GM21367 (cell line): ENCODE measurements at regions not wholly inside any gene's neighbourhood (a gene's known extent, or its start where the extent isn't known, plus 50 kb on each side); places are given as distances from the start of the nearest gene placed in this dataset.
A peak's percentile ranks its signal among the peaks of the same experiment; 100 is the strongest.

ENCODE experiments used
- ATAC-seq: cut with Tn5 transposase; IDR thresholded peaks from one replicate; pipeline ENCODE4 v1.9.1; 2021; ENCODE audit not compliant: unreplicated experiment

DNA sequence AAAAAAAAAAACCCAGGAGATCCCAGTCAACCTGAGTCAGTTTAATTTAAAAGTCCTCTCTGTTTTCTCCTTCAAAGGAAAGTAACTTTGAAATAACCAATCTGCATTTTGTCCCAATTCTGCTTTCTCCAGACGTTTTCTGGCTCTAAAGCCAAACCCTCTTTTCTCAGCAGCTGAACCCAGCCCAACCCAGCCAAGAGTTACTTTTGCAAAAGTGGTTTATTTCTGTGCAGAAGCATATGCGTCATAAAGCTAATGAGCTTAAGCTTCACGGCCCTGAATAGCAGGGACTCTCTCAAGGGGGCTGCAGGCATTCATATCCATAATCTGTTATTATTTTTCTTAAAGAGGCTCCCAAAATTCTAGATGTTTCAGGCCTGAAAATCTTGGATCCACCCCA lies 176.6 kb downstream of the GALC start:
- ATAC-seq, result no peak

DNA sequence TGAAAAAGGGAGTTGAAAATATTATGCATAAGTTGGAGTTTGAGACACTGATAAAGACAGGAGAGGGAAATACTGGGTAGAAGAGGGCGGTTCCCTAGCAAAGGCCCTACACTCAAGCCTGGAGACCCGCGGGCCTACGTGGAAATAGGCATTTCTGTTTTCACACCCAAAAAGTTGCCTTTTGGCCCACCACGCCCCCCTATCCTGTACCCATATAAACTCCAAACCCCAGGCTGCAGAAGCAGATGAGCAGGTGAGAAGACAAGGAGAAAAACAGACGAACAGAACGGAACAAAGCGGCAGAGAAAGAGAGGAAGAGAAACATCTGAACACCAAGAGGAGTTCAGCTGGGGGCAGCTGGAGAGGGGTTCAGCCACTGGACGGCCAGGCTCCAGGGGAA lies 177.9 kb downstream of the GALC start:
- no peak for ATAC-seq

DNA sequence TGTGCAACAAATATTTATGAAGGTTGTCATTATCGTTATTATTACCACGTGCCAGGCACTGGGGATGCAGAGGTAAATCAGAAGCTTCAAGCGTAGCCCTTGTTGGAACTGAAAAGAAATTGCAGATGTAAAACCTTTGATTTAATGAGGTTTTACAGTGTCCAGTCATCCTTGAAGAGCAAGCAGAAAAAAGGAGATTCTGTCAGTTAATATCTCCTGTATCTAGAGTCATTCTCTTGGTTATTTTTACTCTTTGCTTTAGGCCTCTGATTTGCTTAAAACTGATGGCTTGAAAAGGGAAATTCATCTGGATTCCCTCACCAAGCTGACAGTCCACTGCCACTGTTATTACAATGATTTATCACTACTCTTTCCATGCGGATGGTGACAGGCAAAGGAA lies 179.3 kb downstream of the GALC start:
- no peak for ATAC-seq

DNA sequence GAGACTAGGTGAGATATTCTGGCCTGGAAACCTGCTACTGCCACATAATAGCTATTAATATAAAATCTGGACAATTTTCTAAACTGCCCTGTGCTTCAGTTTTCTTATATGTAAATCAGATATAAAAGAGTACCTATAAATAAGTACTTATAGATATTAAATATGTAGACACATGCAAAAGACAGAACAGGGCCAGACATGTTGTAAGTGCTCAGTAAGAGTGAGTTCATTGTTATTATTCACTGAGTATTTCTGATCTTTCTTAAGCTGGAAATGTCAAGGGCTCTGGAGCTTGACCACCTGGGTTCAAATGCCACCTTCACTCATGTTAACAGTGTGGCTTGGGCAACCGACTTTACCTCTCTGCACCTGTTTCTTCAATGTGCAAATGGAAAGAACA lies 179.8 kb downstream of the GALC start:
- no peak for ATAC-seq

DNA sequence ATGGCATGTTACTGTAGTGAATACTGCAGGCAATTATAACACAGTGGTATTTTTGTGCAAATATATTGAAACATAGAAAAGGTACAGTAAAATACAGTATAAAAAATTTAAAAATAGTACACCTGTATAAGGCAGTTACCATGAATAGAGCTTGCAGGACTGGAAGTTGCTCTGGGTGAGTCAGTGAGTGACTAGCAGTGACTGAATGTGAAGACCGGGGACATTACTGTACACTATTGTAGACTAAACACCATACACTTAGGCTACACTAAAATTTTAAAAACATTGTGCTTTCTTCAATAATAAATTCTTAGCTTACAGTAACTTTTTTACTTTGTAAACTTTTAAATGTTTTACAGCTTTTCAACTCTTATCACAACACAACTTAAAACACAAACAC lies 181.7 kb downstream of the GALC start:
- ATAC-seq, result no peak

DNA sequence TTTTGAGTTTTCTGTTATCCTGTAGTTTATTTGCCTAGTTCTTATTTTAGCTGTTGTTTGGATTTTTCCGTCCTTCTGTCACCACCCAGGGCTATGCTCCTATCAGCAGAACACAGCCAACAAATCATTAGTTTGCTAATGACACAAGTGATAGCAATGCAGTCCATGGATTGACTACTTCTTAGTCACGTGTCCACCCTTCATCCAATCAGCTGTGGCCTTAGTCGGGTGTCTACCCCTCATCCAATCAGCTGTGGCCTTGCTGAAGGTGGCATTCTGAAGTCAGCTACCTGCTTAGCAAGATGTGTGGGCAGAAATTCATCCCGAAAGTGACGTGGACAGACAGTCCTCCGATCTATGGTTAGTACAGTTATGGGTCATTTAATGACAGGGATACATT lies 182.3 kb downstream of the GALC start:
- no peak for ATAC-seq

DNA sequence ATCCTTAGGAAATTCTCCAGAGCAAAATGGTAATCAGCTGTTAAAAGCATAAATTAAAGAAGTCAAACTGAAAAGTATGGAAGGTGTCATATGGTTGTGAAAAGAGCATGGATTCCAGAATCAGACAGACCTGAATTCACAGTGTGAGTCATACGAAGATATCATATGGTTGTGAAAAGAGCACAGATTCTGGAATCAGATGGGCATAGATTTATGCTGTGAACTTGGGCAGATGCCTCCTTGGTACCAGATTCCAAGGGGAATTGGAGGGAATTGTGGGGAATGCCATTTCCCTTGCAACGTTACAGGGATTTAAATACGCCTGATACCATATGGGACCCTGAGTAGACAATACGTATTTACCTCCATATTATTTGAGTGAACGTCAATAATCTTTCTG lies 183.7 kb downstream of the GALC start:
- no peak for ATAC-seq

DNA sequence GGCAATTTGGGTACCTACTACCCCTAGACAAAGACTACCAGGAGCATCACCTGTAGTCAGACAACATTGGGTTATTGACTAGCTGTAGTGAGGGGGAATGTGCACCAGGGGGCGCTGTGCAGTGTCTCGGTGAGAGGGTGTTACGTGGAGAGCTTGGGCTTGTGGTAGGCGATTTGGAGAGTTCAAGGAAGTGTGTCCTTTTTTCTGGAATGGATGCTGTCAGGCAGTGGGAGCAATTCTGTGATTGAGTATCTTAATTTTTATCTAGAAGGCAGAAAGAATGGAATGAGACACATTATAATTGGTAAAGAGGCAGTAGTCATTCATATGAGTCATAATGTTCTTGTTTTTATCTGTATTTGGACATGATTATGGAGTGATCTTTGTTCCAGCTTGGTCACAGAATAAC lies 187.7 kb downstream of the GALC start:
- ATAC-seq, result peak; percentile 98

DNA sequence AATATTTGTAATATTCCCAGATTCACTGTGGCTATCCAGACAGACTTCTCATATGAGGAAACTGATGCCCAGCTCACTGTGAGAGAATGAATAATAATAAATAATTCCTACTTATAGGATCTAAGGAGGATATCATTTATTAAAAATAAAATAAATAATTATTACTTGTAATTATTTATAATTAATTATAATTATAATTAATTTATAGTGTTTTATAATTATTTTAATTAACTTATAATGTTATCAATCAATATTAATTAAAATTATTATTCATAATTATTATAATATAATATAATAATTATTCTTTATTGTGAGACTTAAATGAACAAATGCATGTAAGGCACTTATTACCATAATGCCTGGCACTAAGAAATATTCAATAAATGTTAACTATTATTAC lies 192.8 kb downstream of the GALC start:
- ATAC-seq, result no peak

DNA sequence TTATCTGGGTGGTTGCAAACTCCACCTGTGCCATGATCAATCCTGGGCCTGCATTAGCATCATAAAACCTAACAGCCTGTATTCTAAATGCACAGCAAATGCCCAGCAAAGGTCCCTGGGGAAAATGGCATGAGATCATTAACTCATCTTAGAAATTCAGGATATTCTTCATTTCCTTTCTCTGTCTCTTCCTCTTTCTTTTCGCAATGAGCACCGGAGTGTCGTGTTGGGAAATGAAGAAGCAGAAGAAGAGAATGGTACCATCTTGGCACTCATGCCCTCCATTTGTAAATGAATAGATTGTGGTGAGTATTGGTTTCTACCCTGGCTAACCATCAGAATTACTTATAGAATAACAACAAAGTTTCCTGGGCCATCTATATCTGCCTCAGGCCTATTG lies 193.6 kb downstream of the GALC start:
- ATAC-seq, result no peak

DNA sequence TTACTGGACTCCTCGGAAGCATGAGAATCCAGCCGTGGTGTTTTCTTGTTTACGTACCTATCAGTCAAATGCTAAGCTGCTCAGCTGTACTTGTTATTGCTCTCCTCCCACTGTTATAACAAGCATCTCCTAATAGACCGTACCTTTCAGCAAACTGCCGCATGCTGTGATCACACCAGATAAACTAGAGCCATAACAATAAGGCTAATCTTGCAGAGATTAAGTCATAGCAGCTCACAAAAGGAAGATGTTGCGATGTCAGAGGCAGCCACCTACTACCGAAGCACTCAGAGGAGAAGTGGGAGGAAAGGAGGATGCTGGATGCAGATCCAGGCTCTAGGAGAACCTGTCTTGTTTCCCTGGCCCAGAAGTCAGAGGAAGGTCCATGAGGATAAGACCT lies 196.0 kb downstream of the GALC start:
- no peak for ATAC-seq

DNA sequence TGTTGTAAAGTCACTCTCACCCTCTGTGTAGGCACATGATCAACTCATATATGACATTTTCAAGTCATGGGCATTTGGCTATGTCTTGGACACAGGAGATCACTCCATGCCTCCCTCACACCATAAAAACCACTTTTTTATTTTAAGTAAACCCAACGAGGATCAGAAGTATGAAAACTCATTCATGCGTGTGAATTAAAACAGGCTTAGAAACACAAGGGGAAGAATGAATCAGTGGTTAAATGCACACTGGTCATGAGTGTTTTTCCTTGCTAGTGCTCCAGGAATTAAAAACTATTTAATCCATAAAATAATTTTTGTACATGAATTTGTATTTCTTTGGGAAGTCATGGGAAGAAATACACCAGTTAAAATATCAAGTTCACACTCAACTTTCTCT lies 198.4 kb downstream of the GALC start:
- no peak for ATAC-seq

DNA sequence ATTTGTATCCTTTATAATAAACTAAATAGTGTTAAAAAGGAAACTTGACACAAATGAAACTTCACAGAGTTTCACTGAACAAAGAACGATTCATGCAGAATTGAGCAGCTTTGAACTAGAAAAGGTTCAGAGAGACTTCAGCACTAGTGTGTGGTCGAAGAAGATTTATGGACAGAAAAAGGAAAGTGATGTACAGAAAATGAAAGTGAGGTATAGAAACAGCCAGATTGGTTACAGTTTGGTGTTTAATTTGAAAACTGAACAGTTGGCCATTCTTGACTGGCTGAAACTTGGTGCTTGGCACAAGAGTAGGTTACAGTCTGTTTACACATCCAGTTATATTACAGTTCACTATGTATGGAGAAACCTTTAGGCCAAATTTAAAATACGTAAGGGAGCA lies 207.1 kb downstream of the GALC start:
- ATAC-seq, result no peak

DNA sequence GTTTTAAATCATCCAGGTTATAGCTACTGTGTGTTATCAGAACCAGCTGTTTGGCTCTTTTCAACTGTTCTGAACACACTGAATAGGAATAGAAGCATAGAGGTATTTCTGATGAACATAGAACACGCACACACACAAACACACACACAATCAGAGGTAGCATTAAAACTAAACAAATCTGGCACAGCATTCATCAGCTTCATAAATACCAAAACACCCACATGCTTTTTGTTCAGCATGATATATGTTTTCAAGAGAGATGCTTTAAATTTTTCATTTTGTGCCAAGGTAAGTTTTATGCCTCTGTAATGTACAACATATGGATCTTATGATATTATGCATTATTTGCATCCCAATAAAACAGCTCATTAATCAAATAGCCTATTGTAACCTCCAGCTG lies 208.6 kb downstream of the GALC start:
- no peak for ATAC-seq

DNA sequence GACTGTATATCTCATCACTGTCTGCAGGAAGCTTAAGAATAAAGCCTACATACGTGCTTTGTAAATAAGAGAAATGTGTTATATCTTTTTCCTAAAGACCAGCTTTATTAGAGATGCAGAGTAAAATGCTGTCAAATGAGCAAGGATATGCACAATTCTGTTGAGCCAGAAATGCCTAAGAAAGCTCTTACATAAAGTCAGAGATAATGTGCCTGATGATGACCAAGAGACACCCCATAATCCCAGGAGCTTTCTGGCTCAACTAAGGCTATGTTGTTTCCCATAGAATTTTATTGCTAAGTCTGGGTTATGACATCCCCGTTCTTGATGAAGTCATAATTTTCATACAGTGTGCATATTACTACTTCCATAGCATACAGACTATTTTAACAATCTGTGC lies 209.9 kb downstream of the GALC start:
- no peak for ATAC-seq

DNA sequence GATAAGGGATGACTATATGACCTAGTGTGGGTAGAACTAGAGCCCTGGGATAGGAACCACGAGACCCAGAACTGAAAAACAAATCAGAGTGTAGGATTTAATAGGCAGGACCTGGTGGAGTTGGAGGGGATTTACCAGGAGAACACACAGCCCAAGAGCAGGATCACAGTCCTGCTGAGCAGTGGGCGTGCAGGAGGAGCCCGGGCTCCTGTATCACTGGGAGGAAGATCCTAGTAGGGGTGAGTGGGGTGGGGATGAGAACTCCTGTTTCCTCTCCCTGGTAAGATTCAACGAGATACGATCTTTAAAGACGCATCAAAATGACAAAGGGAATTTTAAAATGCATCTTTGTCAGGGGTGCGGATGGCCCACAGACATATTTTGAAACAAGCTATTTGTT lies 220.1 kb downstream of the GALC start:
- no peak for ATAC-seq

DNA sequence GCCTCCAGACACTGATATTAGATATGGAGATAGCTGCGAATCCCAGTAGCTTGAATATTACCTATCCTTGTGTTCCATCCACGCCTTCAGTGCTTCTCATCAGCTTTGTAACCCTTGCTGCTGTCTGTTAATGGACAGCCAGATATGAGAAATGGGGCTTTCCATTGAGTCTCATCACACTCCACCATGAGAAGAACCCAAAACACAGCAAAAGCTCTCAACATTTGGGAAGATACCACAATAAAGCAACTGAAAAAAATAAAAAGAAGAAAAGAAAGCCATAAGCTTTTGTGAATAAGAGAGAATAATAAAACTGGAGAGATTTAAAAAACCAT lies 225.4 kb downstream of the GALC start:
- ATAC-seq, result no peak

DNA sequence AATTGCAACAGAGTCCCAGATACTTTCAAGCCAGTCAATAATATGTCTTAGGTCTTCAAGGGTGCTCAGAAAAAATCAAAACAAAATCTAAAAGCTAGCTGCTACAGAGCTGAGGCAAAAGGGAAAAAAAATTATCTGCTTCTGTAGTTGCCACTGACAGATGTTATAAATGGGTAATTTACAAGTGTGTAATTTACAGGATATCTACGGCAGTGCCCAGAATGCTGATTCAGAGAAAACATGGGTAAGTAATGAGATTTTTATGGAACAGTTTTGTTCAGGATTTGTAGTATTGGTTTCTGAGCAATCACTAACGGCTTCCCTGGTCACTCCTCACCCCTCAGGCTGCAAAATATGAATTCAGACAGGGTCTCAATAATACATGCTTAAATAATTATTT lies 234.1 kb downstream of the GALC start:
- ATAC-seq, result no peak

DNA sequence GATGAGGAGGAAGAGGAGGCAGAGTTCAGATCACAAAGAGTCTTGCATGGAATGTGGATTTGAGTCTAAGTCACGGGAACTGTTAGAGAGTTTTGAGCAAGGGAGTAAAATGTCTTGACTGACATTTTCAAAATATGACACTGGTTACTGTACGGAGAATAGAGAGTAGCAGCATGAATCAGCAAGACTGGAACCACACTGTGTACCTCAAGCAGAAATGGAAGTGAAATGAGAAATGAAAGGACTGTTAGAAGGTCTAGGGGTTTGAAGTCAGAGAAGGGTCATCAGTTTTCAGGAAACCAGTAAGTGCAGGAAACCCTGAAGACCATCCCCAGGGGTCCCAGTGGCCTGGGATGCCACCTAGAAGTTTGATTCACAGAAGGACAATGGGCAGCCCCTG lies 236.3 kb downstream of the GALC start:
- no peak for ATAC-seq

DNA sequence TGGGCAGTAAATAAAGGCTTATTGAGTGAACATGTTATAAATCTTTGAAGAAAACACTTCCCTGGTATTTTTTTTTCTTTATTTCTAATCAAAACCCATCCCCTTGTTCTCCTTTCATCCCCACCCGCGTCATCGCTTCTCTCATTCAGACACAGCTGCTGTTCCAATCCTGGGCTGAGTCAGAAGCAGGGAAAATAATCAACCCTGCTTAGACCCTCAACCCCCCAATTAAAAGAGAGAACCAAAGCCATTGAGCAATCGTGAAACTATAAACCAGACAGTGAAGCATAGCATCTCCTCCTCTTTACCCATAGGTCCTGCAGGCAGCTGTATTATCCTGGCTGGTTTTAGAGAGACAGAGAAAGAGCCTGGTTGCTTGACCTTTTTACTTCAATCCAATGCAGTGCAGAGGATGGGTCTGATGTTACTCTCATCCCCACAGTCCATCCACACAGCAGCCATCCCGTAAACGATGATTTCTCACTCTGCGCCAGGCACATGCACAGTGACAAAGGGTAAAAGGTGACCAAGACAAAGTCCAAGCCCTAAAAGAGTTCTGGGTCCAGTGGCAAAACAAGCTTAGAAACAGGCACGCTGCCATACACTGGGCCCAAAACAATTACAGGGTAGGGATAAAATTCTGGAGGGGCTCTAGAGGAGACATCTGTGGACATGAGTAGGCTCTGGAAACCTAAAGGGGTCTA lies 238.3 kb downstream of the GALC start:
- no peak for ATAC-seq

DNA sequence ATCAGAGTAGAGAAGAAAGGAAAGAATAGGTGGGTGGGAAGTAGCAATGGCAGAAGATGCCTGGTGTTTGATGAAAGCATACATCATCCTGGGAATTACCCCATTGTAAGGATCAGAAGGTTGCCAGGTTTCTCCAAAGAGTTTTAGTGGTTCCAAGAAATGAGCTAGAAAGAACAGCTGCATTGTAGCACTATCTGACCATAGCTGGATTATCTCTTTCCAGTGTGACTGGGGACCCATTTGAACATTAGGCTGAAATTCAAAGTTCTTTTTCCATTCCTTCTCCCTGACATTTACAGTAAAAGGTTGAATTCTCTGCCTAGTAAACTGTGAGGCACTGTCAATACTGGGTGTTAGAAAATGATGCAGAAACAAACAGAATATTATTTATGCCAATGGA lies 244.4 kb downstream of the GALC start:
- ATAC-seq, result no peak

DNA sequence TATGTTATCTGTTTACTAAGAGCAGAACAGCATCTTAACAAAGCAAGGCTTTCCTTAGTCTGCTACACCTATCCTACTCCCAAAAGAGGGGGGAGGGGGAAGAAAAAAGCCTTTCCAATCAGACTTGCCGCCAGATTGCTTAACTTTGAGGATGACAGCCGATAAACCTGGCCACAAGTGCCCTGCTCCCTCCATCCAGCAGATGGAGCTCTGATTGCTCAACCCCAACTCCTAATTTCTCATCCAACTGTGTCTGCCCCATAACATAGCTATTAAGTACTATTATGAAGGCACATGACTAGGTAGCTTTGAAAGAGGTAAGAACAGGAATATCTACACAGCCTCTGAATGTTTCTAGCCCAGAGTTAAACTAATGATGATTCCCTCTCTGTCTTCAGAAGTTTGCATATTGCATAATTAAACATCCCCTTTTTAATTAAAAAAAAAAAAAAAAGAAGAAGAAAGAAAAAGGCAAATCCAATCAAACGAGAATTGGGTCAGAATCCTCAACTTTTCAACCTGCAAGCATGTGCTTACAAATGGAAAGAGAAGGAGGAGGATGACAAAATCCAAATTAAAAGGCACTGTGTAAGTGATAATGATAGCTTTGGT lies 247.4 kb downstream of the GALC start:
- peak; percentile 76 for ATAC-seq
